ENCODE measurements at regions not wholly inside any gene's neighbourhood (a gene's known extent, or its start where the extent isn't known, plus 50 kb on each side); places are given as distances from the start of the nearest gene placed in this dataset.

- Histone ChIP-seq H3K4me1 (ENCODE audit: control insufficient read depth in 1 of 2, insufficient read depth in 2 of 2, low read length in 2 of 2) (no peaks in the 10 kb centered on the region), H3K9ac (ENCODE audit: low read length) (no peak overlapping the region), H3K36me3 (ENCODE audit: control insufficient read depth in 1 of 2, insufficient read depth in 2 of 2, low read length in 2 of 2) (no peaks in the 10 kb centered on the region), H3K27me3 (ENCODE audit: insufficient read depth, low read length) (no peaks in the 10 kb centered on the region), H3K9me2 (ENCODE audit: insufficient read depth) (no peaks in the 10 kb centered on the region), H3K9me3 (ENCODE audit: control insufficient read depth in 1 of 2, insufficient read depth in 1 of 2, low read depth in 1 of 2, low read length in 2 of 2) (no peaks in the 10 kb centered on the region), H4K20me1 (ENCODE audit: insufficient read depth) (no peaks in the 10 kb centered on the region), H3K4me3 (replicated peaks in 1 of 2; ENCODE audit: low read depth in 1 of 2, low read length in 2 of 2) (no peak overlapping the region), H3K79me2 (ENCODE audit: insufficient read depth, low read length) (no peaks in the 10 kb centered on the region), H2AFZ (ENCODE audit: low read depth, low read length, poor library complexity, severe bottlenecking) (no peak overlapping the region), H3K27ac (ENCODE audit: low read depth, low read length) (no peak overlapping the region), H3K4me2 (ENCODE audit: low read length) (no peak overlapping the region)
- DNase-seq (ENCODE audit: low read depth, low spot score) (no peak), ATAC-seq (no peak)
- TF ChIP-seq ZFX (IDR thresholded peaks at IDR 0.05) (no peak), MAX (IDR thresholded peaks at IDR 0.05) (no peak), JUND (IDR thresholded peaks at IDR 0.05) (no peak), SRF (IDR thresholded peaks at IDR 0.05; ENCODE audit: low read depth) (no peak), RAD21 (IDR thresholded peaks at IDR 0.05; ENCODE audit: low read depth) (no peak), CEBPB (IDR thresholded peaks at IDR 0.05; ENCODE audit: low read depth) (no peak), SP1 (IDR thresholded peaks at IDR 0.05; ENCODE audit: low read depth) (no peak), YY1 (IDR thresholded peaks at IDR 0.05; ENCODE audit: extremely low read depth, insufficient replicate concordance, low read depth, low read length) (no peak), POLR2A (IDR thresholded peaks at IDR 0.05; ENCODE audit: borderline replicate concordance, extremely low read depth, insufficient read depth, insufficient read length) (no peak)
- BruUV-seq (replicated peaks): no TSS peak
- POLR2A ChIA-PET: no interaction called here
- RAD21 ChIA-PET (ENCODE audit: low non-redundant PET in 1 of 2, low total read pairs in 2 of 2, uncharacterized antibody in 2 of 2, unreplicated experiment in 2 of 2): no interaction called here
- intact Hi-C loops (cut with micrococcal nuclease): no loop called here
- CTCF ChIA-PET: no interaction called here
Measured at GRCh38 chr2:159879051-159879604, 81.1 kb upstream of the CD302 start.

- ChIA-PET POLR2A (no interaction called here), RAD21 (ENCODE audit: low non-redundant PET in 1 of 2, low total read pairs in 2 of 2, uncharacterized antibody in 2 of 2, unreplicated experiment in 2 of 2) (no interaction called here), CTCF (no interaction called here)
- Histone ChIP-seq H2AFZ (ENCODE audit: low read depth, low read length, poor library complexity, severe bottlenecking) (peak overlapping the region; percentile 68), H3K9me3 (ENCODE audit: control insufficient read depth in 1 of 2, insufficient read depth in 1 of 2, low read depth in 1 of 2, low read length in 2 of 2) (no peaks in the 10 kb centered on the region), H3K27me3 (ENCODE audit: insufficient read depth, low read length) (no peaks in the 10 kb centered on the region), H3K9me2 (ENCODE audit: insufficient read depth) (0 out of 2 replicates have a peak, but pooled peaks cover 2% of the 10 kb centered on the region), H3K36me3 (ENCODE audit: control insufficient read depth in 1 of 2, insufficient read depth in 2 of 2, low read length in 2 of 2) (no peaks in the 10 kb centered on the region), H3K9ac (ENCODE audit: low read length) (no peak overlapping the region), H4K20me1 (ENCODE audit: insufficient read depth) (no peaks in the 10 kb centered on the region), H3K27ac (ENCODE audit: low read depth, low read length) (no peak overlapping the region), H3K4me1 (ENCODE audit: control insufficient read depth in 1 of 2, insufficient read depth in 2 of 2, low read length in 2 of 2) (no peaks in the 10 kb centered on the region), H3K79me2 (ENCODE audit: insufficient read depth, low read length) (no peaks in the 10 kb centered on the region), H3K4me3 (replicated peaks in 1 of 2; ENCODE audit: low read depth in 1 of 2, low read length in 2 of 2) (no peak overlapping the region), H3K4me2 (ENCODE audit: low read length) (no peak overlapping the region)
- BruUV-seq (replicated peaks): no TSS peak
- intact Hi-C loops (cut with micrococcal nuclease): no loop called here
- TF ChIP-seq YY1 (IDR thresholded peaks at IDR 0.05; ENCODE audit: extremely low read depth, insufficient replicate concordance, low read depth, low read length): no peak
- no peak for TF ChIP-seq ZNF274 (IDR thresholded peaks at IDR 0.05; ENCODE audit: low read depth, low read length)
- TF ChIP-seq POLR2AphosphoS5 (IDR thresholded peaks at IDR 0.05; ENCODE audit: low read depth, low read length): no peak
- no peak for TF ChIP-seq ELF1 (IDR thresholded peaks at IDR 0.05; ENCODE audit: borderline replicate concordance, low read depth)
- no peak for TF ChIP-seq ZFX (IDR thresholded peaks at IDR 0.05)
- ATAC-seq (no peak), DNase-seq (ENCODE audit: low read depth, low spot score) (no peak)
Measured at GRCh38 chr2:159875083-159875482, 77.1 kb upstream of the CD302 start.

Data from HCT116 (cell line).